COLO668 (cell line): ENCODE measurements at regions not wholly inside any gene's neighbourhood (a gene's known extent, or its start where the extent isn't known, plus 50 kb on each side); places are given as distances from the start of the nearest gene placed in this dataset.

Source experiments
- DNase-seq: peaks from one replicate; lab custom pipeline; 2025; ENCODE audit not compliant: unreplicated experiment; lab: John Stamatoyannopoulos, UW

GRCh38 chr6:145400508-145400907 is 334.8 kb downstream of the EPM2A start:
- no peak for DNase-seq

GRCh38 chr6:145405006-145405551 is 330.2 kb downstream of the EPM2A start:
- no peak for DNase-seq

- DNase-seq: no peak
Observed at GRCh38 chr6:145406783-145407182, 328.5 kb downstream of the EPM2A start.

- DNase-seq: no peak
Observed at GRCh38 chr6:145415616-145416015, 319.7 kb downstream of the EPM2A start.

- DNase-seq: no peak
Observed at GRCh38 chr6:145420599-145420998, 314.7 kb downstream of the EPM2A start.

- DNase-seq: no peak
Observed at GRCh38 chr6:145423936-145424335, 311.4 kb downstream of the EPM2A start.

GRCh38 chr6:145427232-145427631 is 308.1 kb downstream of the EPM2A start:
- DNase-seq: no peak

GRCh38 chr6:145428706-145429105 is 306.6 kb downstream of the EPM2A start:
- DNase-seq: no peak

- DNase-seq: no peak
Observed at GRCh38 chr6:145442110-145442509, 293.2 kb downstream of the EPM2A start.

- no peak for DNase-seq
Observed at GRCh38 chr6:145445674-145446073, 289.6 kb downstream of the EPM2A start.

- DNase-seq: no peak
Observed at GRCh38 chr6:145451029-145451428, 284.3 kb downstream of the EPM2A start.

GRCh38 chr6:145453376-145453775 is 281.9 kb downstream of the EPM2A start:
- no peak for DNase-seq

- no peak for DNase-seq
Observed at GRCh38 chr6:145454006-145454405, 281.3 kb downstream of the EPM2A start.

- no peak for DNase-seq
Observed at GRCh38 chr6:145457556-145457955, 277.8 kb downstream of the EPM2A start.

- DNase-seq: no peak
Observed at GRCh38 chr6:145468534-145468933, 266.8 kb downstream of the EPM2A start.

- no peak for DNase-seq
Observed at GRCh38 chr6:145469021-145469420, 266.3 kb downstream of the EPM2A start.

GRCh38 chr6:145475794-145476396 is 259.4 kb downstream of the EPM2A start:
- no peak for DNase-seq

GRCh38 chr6:145480024-145480423 is 255.3 kb downstream of the EPM2A start:
- DNase-seq: no peak

GRCh38 chr6:145483191-145483996 is 251.9 kb downstream of the EPM2A start:
- no peak for DNase-seq

- no peak for DNase-seq
Observed at GRCh38 chr6:145485288-145485687, 250.0 kb downstream of the EPM2A start.

GRCh38 chr6:145486306-145486705 is 249.0 kb downstream of the EPM2A start:
- no peak for DNase-seq

- DNase-seq: no peak
Observed at GRCh38 chr6:145489583-145489982, 245.7 kb downstream of the EPM2A start.
